GM18520 (cell line): ENCODE measurements at regions not wholly inside any gene's neighbourhood (a gene's known extent, or its start where the extent isn't known, plus 50 kb on each side); places are given as distances from the start of the nearest gene placed in this dataset.
A peak's percentile ranks its signal among the peaks of the same experiment; 100 is the strongest.
"Not testable (repeated sequence)": the region's sequence is repeated elsewhere in the genome, so short reads cannot be mapped to it uniquely, and the experiment has no call there.

Experiments used
- ATAC-seq: cut with Tn5 transposase; IDR thresholded peaks from one replicate; pipeline ENCODE4 v1.9.1; 2021; ENCODE audit not compliant: unreplicated experiment

- ATAC-seq = no peak
Observed at GRCh38 chr21:25489673-25490072, 117.6 kb downstream of the MRPL39 start.

GRCh38 chr21:25487046-25487594 is 120.2 kb downstream of the MRPL39 start:
- peak; percentile 61 for ATAC-seq

GRCh38 chr21:25485914-25486313 is 121.4 kb downstream of the MRPL39 start:
- ATAC-seq = no peak

GRCh38 chr21:25467896-25468295 is 139.4 kb downstream of the MRPL39 start:
- no peak for ATAC-seq

- ATAC-seq = not testable (repeated sequence)
Observed at GRCh38 chr21:25467071-25467470, 140.2 kb downstream of the MRPL39 start.

GRCh38 chr21:25466470-25466869 is 140.8 kb downstream of the MRPL39 start:
- no peak for ATAC-seq

GRCh38 chr21:25465263-25465662 is 142.0 kb downstream of the MRPL39 start:
- no peak for ATAC-seq

GRCh38 chr21:25464275-25464674 is 143.0 kb downstream of the MRPL39 start:
- peak; percentile 56 for ATAC-seq

- ATAC-seq = peak; percentile 45
Observed at GRCh38 chr21:25462517-25462971, 144.7 kb downstream of the MRPL39 start.

- ATAC-seq = no peak
Observed at GRCh38 chr21:25461725-25462124, 145.6 kb downstream of the MRPL39 start.

- ATAC-seq = no peak
Observed at GRCh38 chr21:25459993-25460392, 147.3 kb downstream of the MRPL39 start.

GRCh38 chr21:25459365-25459764 is 147.9 kb downstream of the MRPL39 start:
- ATAC-seq = no peak

GRCh38 chr21:25458484-25458883 is 148.8 kb downstream of the MRPL39 start:
- ATAC-seq = no peak

- no peak for ATAC-seq
Observed at GRCh38 chr21:25457946-25458345, 149.3 kb downstream of the MRPL39 start.

- ATAC-seq = peak; percentile 52
Observed at GRCh38 chr21:25457411-25457810, 149.9 kb downstream of the MRPL39 start.

GRCh38 chr21:25456672-25457071 is 150.6 kb downstream of the MRPL39 start:
- peak; percentile 47 for ATAC-seq

GRCh38 chr21:25453524-25453923 is 153.8 kb downstream of the MRPL39 start:
- no peak for ATAC-seq

GRCh38 chr21:25449950-25450349 is 157.3 kb downstream of the MRPL39 start:
- no peak for ATAC-seq

- no peak for ATAC-seq
Observed at GRCh38 chr21:25441835-25442234, 165.4 kb downstream of the MRPL39 start.

GRCh38 chr21:25437465-25437864 is 169.8 kb downstream of the MRPL39 start:
- ATAC-seq = not testable (repeated sequence)

GRCh38 chr21:25428537-25428936 is 178.7 kb downstream of the MRPL39 start:
- ATAC-seq = peak; percentile 58

- ATAC-seq = no peak
Observed at GRCh38 chr21:25427828-25428227, 179.5 kb downstream of the MRPL39 start.

GRCh38 chr21:25426580-25426979 is 180.7 kb downstream of the MRPL39 start:
- no peak for ATAC-seq
